Right lobe of liver (tissue), 4 donors: ENCODE measurements at regions not wholly inside any gene's neighbourhood (a gene's known extent, or its start where the extent isn't known, plus 50 kb on each side); places are given as distances from the start of the nearest gene placed in this dataset.

Experiments used
- CTCF ChIP-seq, 4 donors: fragments of 200-600 bp in 3 of 4; fragments of 450-650 bp in 1 of 4; IDR thresholded peaks; one replicate each; pipeline versions ENCODE4 v1.5.1 to v1.8.0; 2016 to 2022; ENCODE audit warnings: antibody characterized with exemption in 4 of 4, mild to moderate bottlenecking in 2 of 4
- POLR2A ChIP-seq: fragments of 450-650 bp; IDR thresholded peaks from one replicate; pipeline ENCODE4 v1.6.1; 2017; ENCODE audit warnings: antibody characterized with exemption, mild to moderate bottlenecking
- donor health status: DM: no; HTN: no; CAD: no.
- donor health status: DM: no; HTN: no; CAD: no.
- donor health status: DM: no; HTN: yes; CAD: no.

GRCh38 chr13:69601661-69602060, 506.0 kb upstream of the ATXN8OS start:
- no peak for TF ChIP-seq CTCF (IDR thresholded peaks at IDR 0.05)
- TF ChIP-seq POLR2A, result no peak
